ENCODE measurements at regions not wholly inside any gene's neighbourhood (a gene's known extent, or its start where the extent isn't known, plus 50 kb on each side); places are given as distances from the start of the nearest gene placed in this dataset.

DNA sequence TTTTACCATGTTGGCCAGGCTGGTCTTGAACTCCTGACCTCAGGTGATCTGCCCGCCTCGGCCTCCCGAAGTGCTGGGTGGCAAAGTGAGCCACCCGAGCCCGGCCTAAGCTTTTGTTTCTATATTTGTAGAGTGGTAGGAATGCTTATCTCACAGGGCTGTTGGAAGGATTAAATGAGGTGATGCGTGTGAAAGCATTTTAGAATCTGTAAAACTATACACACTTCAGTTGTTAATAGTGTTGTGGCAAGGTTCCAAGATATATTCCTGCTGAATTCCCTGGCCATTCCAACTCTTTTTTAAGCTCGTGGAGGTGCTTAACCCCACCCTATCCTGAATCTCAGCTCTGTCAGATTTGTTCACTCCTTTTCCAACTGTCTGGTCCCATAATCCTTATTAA lies 89.9 kb upstream of the AKIRIN2 start:
- intact Hi-C loops (cut with DNase I) = no loop called here
- DNase-seq (ENCODE audit: low spot score) = no peak
- no peak for ATAC-seq

DNA sequence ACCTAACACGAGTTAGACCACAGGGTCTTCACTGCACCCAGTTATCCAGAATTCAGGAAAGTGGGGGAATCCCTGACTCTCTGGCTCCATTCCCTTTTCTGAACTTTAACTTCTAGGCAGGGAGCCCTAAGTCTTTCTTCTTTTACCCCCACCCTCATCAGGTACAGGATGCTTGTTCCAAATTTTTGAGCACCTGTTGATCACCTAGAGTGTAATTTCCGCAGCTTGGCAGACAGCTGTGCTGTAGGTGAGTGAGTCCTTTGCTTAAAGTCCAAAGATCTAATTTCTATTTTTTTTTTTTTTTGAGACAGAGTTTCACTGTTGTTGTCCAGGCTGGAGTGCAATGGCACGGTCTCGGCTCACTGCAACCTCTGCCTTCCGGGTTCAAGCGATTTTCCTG lies 89.5 kb upstream of the AKIRIN2 start:
- intact Hi-C loops (cut with DNase I) = no loop called here
- no peak for ATAC-seq
- no peak for DNase-seq (ENCODE audit: low spot score)

DNA sequence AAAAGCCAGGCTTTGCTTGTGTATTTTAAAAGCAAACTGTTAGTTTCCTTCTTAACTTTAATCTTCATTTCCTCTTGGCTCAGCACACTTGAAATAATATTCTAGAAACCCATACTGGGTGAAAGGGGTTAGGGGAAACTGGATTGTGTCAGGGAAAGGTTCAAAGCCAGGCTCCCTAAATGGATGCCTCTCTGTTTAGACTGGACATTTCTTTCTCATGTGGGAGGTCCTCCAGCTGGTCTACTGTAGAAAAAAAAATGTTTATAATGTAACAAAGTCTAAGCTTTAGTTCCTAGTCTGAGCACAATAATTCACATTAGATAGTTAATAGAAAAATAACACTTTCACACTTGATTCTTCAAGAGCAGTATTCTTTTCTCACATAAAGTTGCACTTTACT lies 89.0 kb upstream of the AKIRIN2 start:
- ATAC-seq (no peak), DNase-seq (ENCODE audit: low spot score) (no peak)
- intact Hi-C loops (cut with DNase I) = no loop called here

DNA sequence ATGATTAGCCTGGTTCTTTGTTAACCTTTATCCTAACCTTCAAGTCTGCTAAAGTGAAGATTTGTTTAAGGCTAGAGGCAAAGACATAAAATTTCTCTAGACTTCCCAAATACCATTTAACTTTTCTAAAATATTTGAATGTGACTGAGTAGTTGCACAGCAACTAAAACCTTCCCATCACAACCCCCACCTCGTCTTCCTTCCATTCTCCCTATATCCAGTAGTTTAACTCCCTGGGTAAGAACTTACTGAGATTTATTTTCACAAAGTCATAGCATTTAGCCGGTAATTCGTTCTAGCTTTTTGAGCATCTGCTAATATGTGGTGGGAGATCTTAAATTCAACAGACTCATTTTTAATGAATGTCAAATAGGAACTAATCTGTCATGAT lies 87.9 kb upstream of the AKIRIN2 start:
- intact Hi-C loops (cut with DNase I) = no loop called here
- DNase-seq (ENCODE audit: low spot score) (no peak), ATAC-seq (no peak)

DNA sequence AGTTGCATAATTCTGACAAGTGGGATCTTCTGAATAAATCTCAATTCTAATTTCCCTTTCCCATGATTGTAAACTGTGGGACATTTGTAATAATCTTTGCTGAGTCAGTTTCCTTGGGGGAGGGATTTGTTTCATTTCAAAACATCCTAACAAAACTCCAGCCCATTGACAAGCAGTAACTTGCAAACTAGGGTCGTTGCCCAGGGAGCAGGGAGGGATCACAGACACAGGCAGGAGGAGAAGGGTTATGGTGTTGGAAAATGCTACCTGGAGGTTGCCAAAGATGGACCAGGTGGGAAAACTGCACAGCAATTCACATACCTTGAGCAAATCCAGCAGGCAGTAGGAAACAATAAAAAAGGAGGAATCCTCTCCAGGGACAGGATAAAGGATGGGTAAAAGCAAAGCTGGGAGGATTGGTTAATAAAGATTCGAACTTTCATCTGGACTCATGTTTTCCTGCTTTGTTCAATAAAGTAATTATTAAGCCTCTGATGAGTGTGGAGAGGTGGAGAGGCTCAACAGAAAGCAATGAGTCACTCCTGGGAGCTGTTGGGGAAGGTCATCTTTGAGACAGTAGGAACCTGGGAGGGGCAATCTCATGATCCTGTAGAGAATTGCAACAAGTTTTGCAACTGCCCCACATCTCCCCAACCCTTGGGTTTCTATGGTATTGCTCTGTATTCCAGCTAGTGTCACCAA lies 87.3 kb upstream of the AKIRIN2 start:
- ATAC-seq (peak; percentile 62), DNase-seq (ENCODE audit: low spot score) (no peak)
- intact Hi-C loops (cut with DNase I) = no loop called here

DNA sequence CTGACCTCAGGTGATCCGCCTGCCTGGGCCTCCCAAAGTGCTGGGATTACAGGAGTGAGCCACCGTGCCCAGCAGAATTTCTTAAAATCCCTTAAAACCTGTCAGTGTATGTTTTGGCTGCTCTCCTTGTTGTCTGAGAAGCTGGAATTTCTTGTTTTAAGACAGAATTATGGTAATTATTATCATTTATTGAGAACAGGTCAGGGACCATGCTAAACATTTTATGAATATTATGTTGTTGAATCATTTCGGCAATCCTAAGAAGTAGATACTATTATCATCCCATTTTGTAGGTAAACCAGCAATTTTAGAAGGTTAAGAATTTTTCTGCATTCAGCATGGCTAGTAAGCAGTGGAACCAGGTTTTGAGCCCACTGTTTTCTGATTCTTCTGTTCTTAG lies 86.1 kb upstream of the AKIRIN2 start:
- no peak for DNase-seq (ENCODE audit: low spot score)
- intact Hi-C loops (cut with DNase I) = no loop called here
- no peak for ATAC-seq

DNA sequence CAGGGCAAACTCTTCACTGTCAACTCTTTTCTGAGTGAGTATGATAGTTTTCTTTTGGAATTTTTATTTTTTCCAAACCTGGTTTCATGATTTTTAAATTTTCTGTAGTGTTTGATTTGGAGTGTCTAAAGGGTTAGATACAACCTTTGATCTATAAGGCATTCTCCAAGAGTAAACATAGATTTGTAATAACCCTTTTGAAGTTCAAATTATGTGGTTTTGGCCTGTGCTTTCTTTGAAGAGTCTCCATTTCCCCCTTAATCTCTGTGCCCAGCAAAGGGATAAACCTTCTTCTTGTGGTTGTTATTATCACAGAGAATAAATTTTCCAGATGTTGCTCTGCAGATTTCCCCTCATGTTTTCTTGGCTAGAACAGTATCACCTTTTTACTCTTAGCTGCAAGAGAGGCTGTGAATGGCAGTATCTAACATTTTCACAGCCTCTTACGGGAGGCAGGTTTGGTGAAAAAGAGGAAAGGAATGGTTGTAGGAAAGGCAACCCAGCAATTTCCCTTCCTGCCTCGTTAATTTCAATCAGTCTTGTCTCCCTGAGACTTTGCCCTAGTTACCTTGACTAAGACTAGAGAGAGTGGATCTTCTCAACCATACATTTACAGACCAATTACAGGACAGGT lies 83.3 kb upstream of the AKIRIN2 start:
- intact Hi-C loops (cut with DNase I) = no loop called here
- no peak for DNase-seq (ENCODE audit: low spot score)
- no peak for ATAC-seq

DNA sequence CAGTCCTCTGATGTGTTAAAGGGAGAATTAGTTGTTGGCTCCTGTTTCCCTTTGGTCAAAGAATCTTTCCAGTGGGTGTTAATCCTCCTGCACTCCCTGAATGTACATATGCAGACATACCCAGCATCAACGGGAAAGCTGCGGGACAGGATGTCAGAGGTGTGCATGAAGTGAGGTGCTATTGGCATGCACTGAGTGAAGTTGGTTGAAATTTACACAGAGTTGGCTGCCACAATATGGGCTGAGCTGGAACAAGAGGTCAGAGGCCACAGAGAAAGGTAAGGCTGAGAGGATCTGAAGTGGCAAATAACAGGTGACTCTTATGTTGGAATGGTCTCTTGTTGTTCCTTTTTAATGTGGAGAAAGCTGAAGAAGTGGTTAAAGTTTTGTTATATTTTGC lies 82.7 kb upstream of the AKIRIN2 start:
- DNase-seq (ENCODE audit: low spot score) (no peak), ATAC-seq (no peak)
- intact Hi-C loops (cut with DNase I) = no loop called here

DNA sequence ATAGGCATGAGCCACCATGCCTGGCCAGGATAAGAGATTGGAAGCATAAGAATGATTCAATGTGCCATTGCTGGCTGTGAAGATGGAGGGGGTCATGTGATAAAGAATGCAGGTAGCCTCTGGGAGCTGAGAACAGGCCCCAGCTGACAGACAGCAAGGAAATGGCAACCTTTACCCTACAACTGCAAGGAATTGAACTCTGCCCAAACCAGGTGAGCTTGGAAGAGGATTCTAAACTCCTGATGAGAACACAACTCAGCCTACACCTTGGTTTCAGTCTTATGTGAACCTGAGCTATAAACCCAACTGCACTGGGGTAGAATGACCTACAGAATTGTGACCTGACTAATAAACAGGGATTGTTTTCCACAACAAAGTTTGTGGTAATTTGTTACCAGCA lies 82.0 kb upstream of the AKIRIN2 start:
- DNase-seq (ENCODE audit: low spot score) (no peak), ATAC-seq (no peak)
- intact Hi-C loops (cut with DNase I) = no loop called here

DNA sequence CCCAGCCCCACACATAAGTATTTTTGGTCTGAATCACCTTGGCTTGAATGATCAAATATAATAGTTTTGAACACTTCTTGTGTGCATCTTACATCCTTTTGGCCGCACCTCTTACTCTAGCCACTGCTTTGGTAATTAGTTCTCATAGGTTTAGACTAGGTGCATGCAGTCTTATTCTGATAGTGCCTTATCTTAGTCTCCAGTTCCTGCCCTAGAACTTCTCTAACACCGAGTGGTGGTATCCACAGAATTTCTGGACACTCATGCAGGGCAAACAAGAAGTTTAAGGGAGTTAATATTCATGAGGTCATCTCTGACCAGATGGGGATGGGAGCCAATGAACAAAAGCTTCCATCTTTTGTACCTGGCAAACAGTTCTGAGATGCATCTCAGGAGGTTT lies 77.5 kb upstream of the AKIRIN2 start:
- intact Hi-C loops (cut with DNase I) = no loop called here
- no peak for ATAC-seq

DNA sequence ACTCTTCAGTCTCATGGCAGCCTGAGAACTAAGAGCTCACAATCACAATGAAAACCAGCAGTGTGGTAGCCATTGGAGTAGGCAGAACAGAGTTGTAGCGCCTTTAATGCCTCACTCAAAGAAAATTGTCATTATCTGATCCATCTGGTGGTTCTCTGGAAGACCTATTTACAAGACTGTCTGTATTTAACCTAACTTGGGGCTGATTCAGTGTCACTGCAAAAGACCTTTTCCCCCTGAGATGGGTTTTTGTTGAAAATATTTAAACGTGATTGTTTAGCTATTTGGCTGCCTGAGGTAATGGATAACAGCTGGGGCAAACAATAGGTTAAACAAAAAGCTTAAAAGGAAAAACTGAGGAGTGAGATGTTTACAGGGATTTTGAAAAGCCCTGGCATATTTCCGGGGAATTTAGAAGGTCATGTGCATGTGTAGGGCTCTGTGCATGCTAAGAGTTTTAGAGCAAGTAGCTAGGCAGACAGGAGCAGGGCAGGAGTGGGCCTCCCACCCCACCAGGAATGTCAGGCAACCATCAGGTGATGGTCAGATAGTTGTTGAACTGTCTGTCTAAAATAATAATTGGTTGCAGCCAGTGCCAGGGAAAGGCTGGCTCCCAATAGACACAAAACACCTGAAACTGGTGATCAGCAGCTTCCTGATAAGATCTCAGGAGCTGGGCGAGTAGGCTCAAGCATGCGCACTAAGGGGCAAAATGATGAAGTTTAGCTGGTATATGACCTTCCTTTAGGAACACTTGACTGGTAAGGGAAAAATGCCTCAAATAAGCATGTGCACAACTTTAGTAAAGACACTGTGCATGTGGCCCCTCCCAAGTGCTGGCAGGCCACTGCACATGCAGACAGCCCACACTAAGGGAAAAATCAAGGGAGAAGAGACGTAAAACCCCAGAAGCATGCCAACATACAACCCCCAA lies 70.8 kb upstream of the AKIRIN2 start:
- ATAC-seq (peak; percentile 10), DNase-seq (ENCODE audit: low spot score) (no peak)
- intact Hi-C loops (cut with DNase I) = no loop called here

More for the DNA sequence above, 77.5 kb upstream of the AKIRIN2 start:
- no peak for DNase-seq (ENCODE audit: low spot score)

DNA sequence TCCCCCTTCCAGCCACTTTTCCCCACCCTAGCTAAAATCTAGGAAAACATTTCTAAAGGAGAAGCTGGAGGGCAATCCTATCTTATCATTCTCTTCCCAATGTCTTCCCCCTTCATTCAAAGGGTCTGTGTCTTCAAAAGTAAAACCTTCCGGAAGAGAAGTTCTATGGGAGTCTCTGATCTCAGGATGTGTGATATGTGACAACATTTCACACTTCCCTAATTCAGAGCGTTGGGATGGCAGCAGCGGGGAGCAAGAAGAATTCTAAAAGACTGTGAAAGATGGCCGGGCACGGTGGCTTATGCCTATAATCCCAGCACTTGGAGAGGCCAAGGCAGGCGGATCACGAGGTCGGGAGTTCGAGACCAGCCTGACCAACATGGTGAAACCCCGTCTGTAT lies 65.4 kb upstream of the AKIRIN2 start:
- ATAC-seq = no peak
- no peak for DNase-seq (ENCODE audit: low spot score)

DNA sequence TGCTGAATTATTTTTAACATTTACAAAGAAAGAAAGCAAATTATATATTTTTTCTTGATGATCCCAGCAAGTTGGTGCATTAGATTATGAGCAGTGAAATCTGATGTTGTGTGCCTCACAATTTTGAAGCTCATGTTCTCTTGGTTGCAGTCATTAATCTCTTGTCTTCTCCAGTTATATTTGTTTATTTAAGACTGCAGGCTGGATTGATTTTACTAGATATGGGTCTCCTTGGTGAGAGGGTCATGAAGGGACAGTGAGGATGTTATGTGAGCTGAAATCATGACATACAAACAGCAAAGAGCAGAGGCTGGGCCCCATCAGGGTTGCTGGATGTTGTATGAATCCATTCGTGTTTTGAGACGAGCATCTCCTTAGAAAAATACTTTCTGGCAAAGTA lies 64.2 kb upstream of the AKIRIN2 start:
- intact Hi-C loops (cut with DNase I) = loop anchor here (5.0 kb wide), 1 partner anchor 699 kb away; no protein-coding TSS in a partner anchor
- ATAC-seq (no peak), DNase-seq (ENCODE audit: low spot score) (no peak)

More for the DNA sequence above, 65.4 kb upstream of the AKIRIN2 start:
- intact Hi-C loops (cut with DNase I) = loop anchor here (5.0 kb wide), 1 partner anchor 700 kb away; no protein-coding TSS in a partner anchor

DNA sequence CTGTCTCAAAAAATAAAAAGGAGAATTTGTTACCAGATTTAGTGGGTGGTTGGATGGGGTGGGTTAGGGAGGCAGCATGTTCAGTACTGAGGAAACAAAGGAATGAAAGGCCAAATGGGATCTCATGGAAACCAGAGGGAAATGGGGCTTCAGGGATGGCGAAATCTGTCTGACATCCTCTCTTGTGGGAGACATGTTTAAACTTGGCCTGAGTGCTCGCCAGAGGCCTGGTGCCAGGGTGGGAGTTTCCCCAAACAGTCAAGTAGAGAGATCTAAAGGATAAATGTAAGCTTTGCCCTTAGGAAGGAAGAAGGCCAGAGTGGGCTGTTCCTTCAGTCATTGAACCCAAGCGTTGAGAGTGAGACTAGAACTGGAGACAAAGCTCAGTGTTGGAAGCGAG lies 61.9 kb upstream of the AKIRIN2 start:
- ATAC-seq (no peak), DNase-seq (ENCODE audit: low spot score) (no peak)
- intact Hi-C loops (cut with DNase I) = no loop called here

DNA sequence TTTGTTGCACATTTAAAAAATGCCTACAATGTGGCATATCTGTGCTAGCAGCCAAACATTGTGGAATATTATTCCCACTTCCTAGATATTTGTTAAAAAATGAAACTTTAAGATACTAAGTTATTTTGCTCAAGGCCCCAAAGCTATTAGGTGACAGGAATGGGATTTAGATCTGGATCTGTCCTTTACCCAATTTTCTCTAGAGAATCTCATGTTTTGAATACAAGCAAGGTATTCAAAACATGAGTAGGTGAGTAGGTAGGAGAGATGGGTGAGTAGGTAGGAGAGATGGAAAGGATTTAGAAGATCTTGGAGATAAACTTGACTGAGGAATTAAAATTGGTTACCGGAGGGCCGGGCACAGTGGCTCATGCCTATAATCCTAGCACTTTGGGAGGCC lies 61.2 kb upstream of the AKIRIN2 start:
- intact Hi-C loops (cut with DNase I) = no loop called here
- no peak for ATAC-seq
- no peak for DNase-seq (ENCODE audit: low spot score)

DNA sequence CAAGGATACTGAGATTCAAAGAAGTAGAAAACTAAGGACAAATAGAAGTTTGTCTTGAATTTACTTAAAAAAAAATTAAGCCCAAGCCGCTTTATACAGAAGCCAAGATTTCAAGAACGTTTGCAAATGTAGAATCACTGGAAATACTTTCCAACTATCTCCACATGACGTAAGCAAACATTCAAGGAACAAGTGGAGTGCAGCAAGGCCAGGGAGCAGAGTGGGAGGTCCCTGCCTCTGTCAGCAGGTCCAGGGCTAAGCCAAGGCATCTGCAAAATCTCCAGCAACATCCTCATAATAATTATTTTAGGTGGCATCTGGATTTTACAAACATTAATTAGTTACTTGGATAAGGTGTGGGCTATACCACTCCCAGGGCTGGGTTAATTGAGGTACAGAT lies 60.1 kb upstream of the AKIRIN2 start:
- DNase-seq (ENCODE audit: low spot score) = no peak
- ATAC-seq = no peak
- intact Hi-C loops (cut with DNase I) = no loop called here

DNA sequence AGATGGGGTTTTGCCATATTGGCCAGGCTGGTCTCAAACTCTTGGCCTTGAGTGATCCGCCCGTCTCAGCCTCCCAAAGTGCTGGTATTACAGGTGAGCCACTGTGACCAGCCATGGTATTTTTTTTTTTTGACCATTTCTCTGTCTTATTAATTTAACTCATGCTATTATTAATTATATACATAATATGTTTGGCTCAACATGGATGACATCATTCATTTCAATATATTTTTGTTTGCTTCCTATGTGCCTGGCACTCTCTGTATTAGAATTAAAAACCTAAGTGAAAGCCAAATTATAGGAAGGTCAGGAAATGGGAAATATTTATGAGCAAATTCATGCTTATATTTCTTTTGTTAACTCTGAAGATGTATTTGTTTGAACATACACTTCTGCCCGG lies 55.8 kb upstream of the AKIRIN2 start:
- intact Hi-C loops (cut with DNase I) = no loop called here
- no peak for ATAC-seq
- DNase-seq (ENCODE audit: low spot score) = no peak

DNA sequence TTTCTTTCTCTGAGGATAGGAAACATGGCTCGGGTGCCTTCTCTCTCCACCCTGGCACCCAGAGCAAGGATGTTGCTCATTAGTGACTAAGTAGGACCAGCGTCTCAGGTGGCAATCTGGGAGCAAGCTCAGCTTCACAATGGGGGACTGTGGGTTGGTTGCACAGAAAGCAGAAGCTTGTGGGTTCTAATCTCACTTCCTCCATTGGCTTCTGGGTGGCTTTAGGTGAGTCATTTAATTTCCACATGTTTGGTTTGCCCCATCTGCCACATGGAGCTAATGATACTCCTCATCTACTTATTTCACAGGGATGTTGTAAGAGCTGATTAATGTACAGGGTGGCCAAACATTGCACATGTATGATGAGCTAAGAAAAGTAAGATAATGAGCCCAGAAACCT lies 54.8 kb upstream of the AKIRIN2 start:
- intact Hi-C loops (cut with DNase I) = no loop called here
- ATAC-seq (peak; percentile 64), DNase-seq (ENCODE audit: low spot score) (no peak)

DNA sequence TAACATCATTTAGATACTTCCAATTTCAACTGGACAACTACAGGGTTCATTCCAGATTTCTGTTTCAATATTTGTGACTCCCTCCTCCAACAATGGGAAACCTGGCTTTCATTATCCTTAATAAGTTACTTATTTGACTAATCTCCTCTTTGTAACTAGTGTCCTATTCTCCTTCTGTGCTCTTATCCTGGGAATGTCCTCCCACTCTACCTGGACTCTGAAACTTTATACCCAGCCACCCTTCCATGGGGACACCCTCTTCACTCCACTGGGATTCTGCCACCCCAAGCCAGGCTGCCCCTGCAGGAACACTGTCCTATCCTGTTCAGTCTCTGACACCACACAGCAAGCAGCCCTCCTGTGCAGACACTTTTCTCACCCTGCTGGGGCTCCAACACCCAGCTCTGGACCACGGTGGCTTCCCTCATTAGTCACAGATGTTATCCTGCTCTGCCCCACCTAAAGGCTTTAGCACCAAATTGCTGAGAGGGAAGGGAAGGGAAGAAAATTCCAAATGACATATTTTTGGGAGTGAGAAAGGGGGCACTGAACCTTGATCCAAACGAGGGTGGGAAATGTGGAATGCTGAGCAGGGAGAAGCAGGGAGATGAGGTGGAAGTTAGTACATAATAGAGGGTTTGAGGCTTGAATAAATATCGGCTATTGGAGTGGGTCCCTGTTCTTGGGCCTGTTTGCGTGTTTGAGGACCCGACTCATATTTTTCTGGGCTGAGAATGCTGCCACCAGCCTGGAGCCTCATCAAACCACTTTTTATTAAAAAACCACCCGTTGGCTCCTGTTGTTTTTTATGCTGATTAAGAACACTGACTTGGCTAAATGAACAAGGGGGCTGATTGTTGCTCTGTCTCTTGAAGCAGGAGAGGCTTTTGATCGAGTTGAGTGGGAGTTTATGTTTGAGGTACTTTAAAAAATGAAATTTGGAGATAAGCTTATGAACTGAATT lies 54.0 kb upstream of the AKIRIN2 start:
- intact Hi-C loops (cut with DNase I) = no loop called here
- peak; percentile 53 for ATAC-seq
- DNase-seq (ENCODE audit: low spot score) = no peak

Data from sciatic nerve (tissue), 2 donors.